Nephron (organoid): ENCODE measurements at regions not wholly inside any gene's neighbourhood (a gene's known extent, or its start where the extent isn't known, plus 50 kb on each side); places are given as distances from the start of the nearest gene placed in this dataset.

ENCODE experiments used
- H3K27ac Mint-ChIP-seq, 3 experiments: 2 replicates each; pipeline ENCODE4 v1.8.0; 2020; ENCODE audit warnings: mixed read lengths in 3 of 3, mild to moderate bottlenecking in 2 of 3, moderate library complexity in 1 of 3
- H3K27me3 Mint-ChIP-seq: 2 replicates; pipeline ENCODE4 v1.8.0; 2021; ENCODE audit warnings: low read depth, mild to moderate bottlenecking, moderate library complexity, mixed read lengths
- H3K36me3 Mint-ChIP-seq: 2 replicates; pipeline ENCODE4 v1.8.0; 2020; ENCODE audit warnings: low read depth, mixed read lengths
- H3K4me1 Mint-ChIP-seq: 2 replicates; pipeline ENCODE4 v1.8.0; 2020; ENCODE audit warnings: mixed read lengths
- H3K4me3 Mint-ChIP-seq, 3 experiments: 2 replicates each; pipeline ENCODE4 v1.8.0; 2020; ENCODE audit warnings: mild to moderate bottlenecking in 3 of 3, mixed read lengths in 3 of 3, moderate library complexity in 2 of 3
- H3K9me3 Mint-ChIP-seq: 2 replicates; pipeline ENCODE4 v1.8.0; 2020; ENCODE audit warnings: mixed read lengths
- TF ChIP-seq, protein P1 (sequence below), 3 experiments: fragments of 200-600 bp; sonication (generic); IDR thresholded peaks; one replicate each; pipeline ENCODE4 v1.5.0; 2021; ENCODE audit warnings: antibody characterized with exemption in 3 of 3; ENCODE audit not compliant: unreplicated experiment in 3 of 3

GRCh38 chr7:131032786-131033185 lies 294.9 kb upstream of the MKLN1 start:
- Mint-ChIP-seq H3K27me3 (no peaks in the 10 kb centered on the region), H3K36me3 (no peaks in the 10 kb centered on the region), H3K4me1 (peaks cover 6% of the 10 kb centered on the region), H3K9me3 (no peaks in the 10 kb centered on the region), H3K27ac (no peak overlapping the region), H3K4me3 (no peak overlapping the region)
- TF ChIP-seq, protein P1, sequence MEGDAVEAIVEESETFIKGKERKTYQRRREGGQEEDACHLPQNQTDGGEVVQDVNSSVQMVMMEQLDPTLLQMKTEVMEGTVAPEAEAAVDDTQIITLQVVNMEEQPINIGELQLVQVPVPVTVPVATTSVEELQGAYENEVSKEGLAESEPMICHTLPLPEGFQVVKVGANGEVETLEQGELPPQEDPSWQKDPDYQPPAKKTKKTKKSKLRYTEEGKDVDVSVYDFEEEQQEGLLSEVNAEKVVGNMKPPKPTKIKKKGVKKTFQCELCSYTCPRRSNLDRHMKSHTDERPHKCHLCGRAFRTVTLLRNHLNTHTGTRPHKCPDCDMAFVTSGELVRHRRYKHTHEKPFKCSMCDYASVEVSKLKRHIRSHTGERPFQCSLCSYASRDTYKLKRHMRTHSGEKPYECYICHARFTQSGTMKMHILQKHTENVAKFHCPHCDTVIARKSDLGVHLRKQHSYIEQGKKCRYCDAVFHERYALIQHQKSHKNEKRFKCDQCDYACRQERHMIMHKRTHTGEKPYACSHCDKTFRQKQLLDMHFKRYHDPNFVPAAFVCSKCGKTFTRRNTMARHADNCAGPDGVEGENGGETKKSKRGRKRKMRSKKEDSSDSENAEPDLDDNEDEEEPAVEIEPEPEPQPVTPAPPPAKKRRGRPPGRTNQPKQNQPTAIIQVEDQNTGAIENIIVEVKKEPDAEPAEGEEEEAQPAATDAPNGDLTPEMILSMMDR (IDR thresholded peaks at IDR 0.05; ENCODE audit: unreplicated experiment in 3 of 3), result no peak

- Mint-ChIP-seq H3K9me3 (no peaks in the 10 kb centered on the region), H3K36me3 (no peaks in the 10 kb centered on the region), H3K4me1 (peaks cover 6% of the 10 kb centered on the region), H3K27ac (no peak overlapping the region), H3K27me3 (no peaks in the 10 kb centered on the region), H3K4me3 (no peak overlapping the region)
- TF ChIP-seq, protein P1 (IDR thresholded peaks at IDR 0.05; ENCODE audit: unreplicated experiment in 3 of 3), result no peak
Observed at GRCh38 chr7:131034166-131034881, 293.4 kb upstream of the MKLN1 start.

- Mint-ChIP-seq H3K9me3 (no peaks in the 10 kb centered on the region), H3K4me3 (no peak overlapping the region), H3K27ac (no peak overlapping the region), H3K36me3 (no peaks in the 10 kb centered on the region), H3K27me3 (no peaks in the 10 kb centered on the region), H3K4me1 (peaks cover 9% of the 10 kb centered on the region)
- TF ChIP-seq, protein P1 (IDR thresholded peaks at IDR 0.05; ENCODE audit: unreplicated experiment in 3 of 3), result no peak
Observed at GRCh38 chr7:131035088-131035770, 292.4 kb upstream of the MKLN1 start.

DNA sequence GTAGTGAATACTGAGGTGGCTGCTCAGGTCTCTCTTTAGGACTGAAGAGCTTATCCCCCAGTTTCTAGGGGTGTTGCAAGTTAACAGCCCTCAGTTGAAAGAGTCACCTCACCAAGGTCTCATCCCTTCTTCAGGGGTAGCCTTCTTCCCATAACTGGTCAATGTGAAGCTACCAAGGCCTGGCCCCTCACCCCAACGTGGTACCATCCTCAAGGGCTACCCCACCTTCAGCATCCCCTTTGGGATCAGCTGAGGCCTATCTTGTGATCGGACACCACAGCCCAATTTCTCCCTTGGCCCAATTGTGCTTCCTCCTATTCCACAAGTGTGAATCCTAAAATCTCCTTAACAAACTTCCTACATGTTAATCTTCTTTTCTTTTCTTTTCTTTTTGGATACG lies 289.5 kb upstream of the MKLN1 start:
- Mint-ChIP-seq H3K4me1 (peaks cover 9% of the 10 kb centered on the region), H3K36me3 (no peaks in the 10 kb centered on the region), H3K27me3 (no peaks in the 10 kb centered on the region), H3K27ac (no peak overlapping the region), H3K9me3 (no peaks in the 10 kb centered on the region), H3K4me3 (no peak overlapping the region)
- TF ChIP-seq, protein P1 (IDR thresholded peaks at IDR 0.05; ENCODE audit: unreplicated experiment in 3 of 3), result no peak

GRCh38 chr7:131039355-131039762 lies 288.3 kb upstream of the MKLN1 start:
- H3K4me1 Mint-ChIP-seq, result peaks cover 7% of the 10 kb centered on the region
- H3K27ac Mint-ChIP-seq, result no peak overlapping the region
- TF ChIP-seq, protein P1 (IDR thresholded peaks at IDR 0.05; ENCODE audit: unreplicated experiment in 3 of 3), result no peak
- H3K4me3 Mint-ChIP-seq, result no peak overlapping the region
- no peaks in the 10 kb centered on the region for H3K27me3 Mint-ChIP-seq
- no peaks in the 10 kb centered on the region for H3K36me3 Mint-ChIP-seq
- H3K9me3 Mint-ChIP-seq, result no peaks in the 10 kb centered on the region

- H3K4me3 Mint-ChIP-seq, result no peak overlapping the region
- no peaks in the 10 kb centered on the region for H3K27me3 Mint-ChIP-seq
Observed at GRCh38 chr7:131039836-131040235, 287.8 kb upstream of the MKLN1 start.

More at GRCh38 chr7:131039836-131040235, 287.8 kb upstream of the MKLN1 start:
- H3K27ac Mint-ChIP-seq, result no peak overlapping the region
- H3K4me1 Mint-ChIP-seq, result peaks cover 3% of the 10 kb centered on the region
- no peaks in the 10 kb centered on the region for H3K36me3 Mint-ChIP-seq
- TF ChIP-seq, protein P1 (IDR thresholded peaks at IDR 0.05; ENCODE audit: unreplicated experiment in 3 of 3), result no peak
- no peaks in the 10 kb centered on the region for H3K9me3 Mint-ChIP-seq
